UCSD-AML1 (cell line): ENCODE measurements at regions not wholly inside any gene's neighbourhood (a gene's known extent, or its start where the extent isn't known, plus 50 kb on each side); places are given as distances from the start of the nearest gene placed in this dataset.

Source experiments
- DNase-seq: peaks from one replicate; lab custom pipeline; 2025; ENCODE audit not compliant: unreplicated experiment; lab: John Stamatoyannopoulos, UW

DNA sequence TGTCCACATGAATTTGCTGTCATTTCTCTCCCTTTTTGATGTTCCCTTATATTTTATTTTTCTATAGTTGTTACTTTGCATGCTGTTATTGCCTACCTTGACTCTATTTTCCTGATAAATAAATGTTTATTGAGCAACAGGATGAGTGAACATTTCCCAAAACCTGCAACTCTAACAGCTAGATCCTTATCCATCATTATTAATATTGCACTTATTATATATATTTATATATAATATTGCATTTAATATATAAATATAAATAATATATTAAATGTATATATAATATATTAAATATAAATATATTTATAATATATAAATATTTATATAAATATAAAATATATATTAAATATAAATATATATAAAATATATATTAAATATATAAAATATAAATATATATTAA, 436.1 kb upstream of the MMADHC start:
- no peak for DNase-seq

DNA sequence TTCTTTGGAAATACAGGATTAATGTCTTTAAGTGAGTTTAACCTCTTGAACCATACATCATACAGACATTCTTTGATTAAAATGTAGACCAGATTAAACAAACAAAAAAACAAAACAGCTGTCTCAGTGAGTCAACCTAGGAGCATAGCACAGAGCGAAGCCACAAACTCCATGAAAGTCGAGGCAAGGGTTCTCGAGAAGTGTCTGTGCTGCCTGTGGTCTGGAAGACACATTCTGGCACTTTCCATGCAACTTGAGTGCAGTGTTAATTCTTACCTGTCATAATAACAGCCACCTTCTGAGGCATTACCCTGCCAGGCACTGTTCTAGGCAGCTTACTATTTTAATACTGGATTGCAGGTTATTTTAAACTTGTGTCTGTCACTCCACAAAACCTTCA, 435.5 kb upstream of the MMADHC start:
- no peak for DNase-seq

DNA sequence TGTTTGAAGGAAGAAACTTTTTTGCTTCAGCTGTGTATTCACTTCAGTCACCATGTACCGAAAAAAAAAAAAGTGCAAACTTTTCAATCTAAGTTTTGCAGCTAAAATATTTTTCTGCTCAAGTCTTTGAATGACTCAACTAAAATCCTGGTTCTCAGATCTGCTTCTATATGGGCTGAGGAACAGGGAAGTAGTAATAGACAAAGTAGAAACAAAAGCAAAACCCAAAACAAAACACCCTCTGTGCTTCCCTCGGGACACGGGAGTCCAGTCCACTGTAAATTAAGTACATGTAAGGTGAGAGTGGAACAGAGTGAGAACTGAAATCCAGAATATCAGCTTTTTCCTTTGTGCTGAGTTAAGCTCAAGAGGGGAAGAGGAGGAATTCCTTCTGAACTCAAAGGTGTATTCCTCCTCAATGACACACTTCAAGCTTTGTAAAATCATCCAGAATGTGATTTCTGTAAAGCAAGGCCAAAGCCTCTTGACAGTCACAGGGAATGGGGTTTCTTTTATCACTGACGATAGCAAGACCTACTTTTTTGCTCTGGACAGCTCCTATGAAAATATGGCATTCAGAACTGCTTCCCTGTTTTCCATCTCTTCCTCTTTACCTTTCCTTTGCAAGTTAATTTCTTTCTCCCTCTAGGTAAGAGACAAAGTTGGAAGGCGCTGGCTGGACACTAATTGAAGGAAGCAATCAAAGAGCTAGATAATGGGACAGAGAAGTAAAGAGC, 433.5 kb upstream of the MMADHC start:
- DNase-seq = no peak

DNA sequence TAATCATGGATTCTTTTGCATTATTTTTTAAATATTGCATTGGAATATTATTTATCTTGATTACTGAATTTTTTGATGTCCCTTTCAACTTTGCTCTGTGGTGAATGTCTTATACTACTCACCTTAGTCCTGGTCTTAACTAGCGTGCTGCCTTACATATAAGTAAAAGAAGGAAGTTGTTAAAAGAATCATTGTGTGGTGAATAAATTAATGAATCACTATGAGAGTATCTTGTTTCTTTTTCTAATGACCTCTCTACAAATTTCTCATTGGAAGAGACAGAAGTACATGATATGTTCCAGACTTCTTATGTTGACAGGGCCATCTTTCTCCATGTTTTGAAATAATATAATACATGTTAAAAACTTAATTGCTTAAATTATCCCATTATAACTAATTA, 432.6 kb upstream of the MMADHC start:
- no peak for DNase-seq

DNA sequence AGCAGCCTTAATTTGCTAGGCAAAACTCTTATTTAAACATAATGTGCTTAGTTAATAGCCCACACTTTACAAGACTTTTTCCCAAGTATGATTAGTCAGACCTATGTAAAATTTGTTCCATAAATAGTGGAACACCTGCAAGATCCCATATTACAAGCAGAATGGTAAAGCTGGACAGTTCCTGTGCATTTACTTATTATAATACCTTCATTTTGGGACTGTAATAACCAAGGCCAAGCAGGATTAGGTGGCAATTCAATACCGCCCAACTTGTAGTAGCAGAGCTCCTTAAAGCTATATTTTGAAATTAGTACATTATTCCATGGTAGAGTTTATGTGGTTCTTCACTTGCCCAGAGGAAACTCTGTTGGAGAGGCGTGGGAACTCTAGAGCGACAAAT, 431.5 kb upstream of the MMADHC start:
- no peak for DNase-seq

DNA sequence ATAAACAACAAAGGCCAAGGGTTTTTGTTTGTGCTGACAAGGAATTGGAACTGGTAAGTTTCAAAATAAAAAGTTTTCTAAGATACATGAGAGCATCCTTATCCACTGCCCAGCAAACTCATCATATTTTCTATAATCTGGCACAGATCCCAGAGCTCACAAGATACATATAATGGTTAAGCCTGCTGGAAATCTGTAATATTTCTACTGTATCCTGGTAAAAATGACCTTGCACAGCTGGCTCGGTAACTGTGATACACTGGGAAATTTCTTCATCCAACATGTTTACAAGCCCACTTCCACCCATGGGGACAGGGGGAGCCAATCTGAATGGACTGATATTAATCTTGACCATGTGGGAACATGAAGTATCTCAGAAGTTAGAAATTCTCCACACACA, 425.4 kb upstream of the MMADHC start:
- no peak for DNase-seq

DNA sequence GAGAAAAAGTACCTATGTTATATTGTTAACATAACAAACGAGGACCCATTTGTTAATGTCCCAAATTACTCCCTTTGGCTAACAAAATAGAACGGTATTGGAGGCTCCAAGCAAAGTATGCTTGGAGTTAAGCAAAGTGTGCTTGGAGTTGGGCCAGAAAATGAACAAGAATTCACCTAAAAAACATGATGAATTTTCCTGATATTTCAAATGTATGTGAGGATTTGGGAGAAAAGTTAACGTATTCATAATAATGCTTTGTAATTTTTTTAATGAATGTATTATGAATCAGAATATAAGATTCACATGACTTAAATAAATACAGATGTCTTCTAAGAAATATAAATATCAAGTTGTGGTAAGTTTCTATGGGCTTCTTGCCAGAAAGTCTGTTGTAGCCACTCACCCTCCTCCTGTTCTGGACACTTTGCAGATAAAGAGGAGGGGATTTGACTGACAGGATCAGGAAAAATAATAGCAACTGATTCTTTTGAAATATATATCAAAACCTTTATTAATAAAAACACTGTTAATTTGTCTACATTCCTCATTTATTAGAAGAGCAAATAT, 423.7 kb upstream of the MMADHC start:
- DNase-seq = no peak

DNA sequence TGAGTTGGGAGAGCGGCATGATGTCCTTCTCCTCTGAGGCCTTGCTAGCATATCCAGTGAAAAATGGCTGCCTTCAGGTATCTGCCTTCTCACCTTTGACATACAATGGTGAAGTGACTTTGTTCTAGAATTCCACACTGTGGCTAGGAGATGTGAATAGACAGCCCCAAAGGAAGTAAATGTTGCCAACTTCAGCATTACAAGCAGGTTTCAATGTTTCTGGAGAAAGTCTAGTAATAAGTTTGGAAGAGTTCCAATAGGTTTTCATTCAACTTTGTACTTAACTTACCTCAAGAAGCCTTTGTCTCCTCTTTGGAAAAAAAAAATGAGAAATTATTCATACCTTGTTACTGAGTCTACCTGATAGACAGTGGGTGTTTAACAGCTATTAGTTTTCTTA, 421.3 kb upstream of the MMADHC start:
- DNase-seq = no peak

DNA sequence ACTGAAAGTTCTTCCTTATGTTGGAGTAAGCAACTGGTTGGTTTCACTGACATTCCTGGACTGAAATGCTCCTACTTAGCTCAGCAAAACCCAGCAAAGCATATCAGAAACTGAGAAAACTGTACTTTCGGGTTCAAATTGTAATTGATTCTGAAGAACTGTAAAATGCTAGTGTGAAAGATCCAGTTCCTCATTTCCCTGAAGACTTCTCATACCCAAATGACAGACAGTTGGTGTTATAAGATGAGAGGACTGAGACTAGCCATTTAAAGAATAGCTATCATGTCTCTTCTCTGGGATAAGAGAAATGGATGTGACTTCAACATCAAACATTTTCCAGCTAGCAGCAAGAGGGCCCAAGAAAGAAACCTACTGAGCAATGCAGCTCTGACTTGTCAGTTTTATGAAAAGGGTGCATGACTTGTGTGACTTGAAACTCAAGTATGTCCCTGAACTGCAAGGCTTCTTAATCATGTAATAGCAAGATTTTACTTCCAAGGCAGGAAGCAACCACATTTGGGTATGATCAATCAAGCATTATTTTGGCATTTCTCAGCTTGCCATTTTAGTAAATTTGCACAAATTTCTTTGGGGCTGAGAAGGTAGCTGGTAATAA, 420.3 kb upstream of the MMADHC start:
- DNase-seq = no peak

DNA sequence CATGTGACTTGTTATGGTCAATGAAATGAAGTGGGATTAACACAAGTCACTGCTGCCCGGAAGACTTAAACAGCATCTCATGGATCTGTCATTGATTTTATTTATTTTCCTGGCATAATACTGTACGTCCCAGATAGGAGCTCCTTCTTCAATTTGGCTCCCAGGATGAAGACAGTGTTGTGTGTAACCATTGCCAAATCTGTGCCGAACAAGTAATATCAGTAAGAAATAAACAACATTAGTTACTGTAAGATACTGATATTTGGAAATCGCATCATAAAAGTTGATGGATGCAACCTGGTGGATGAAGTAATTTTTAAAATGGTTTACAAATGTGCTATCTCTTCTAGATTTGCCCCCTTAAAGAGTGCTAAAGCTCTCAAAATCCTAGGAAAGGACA, 419.0 kb upstream of the MMADHC start:
- no peak for DNase-seq

DNA sequence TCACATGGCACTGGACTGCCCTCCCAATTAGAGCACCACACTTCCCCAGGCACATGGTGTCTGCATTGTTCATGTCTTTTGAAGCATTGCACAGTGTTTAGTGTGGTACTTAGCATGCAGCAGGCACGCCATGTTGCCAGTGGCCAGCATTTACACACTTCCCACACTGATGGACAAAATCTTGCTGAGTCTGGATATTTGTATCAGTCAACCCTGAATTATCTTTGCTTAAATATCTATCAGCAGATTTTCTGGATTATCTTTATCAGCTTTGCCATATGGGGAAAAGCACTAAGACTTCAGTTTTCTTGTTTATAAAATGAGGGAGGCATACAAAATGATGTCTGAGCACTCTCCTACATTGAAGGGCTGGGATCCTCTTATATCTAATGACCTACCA, 416.0 kb upstream of the MMADHC start:
- DNase-seq = no peak

DNA sequence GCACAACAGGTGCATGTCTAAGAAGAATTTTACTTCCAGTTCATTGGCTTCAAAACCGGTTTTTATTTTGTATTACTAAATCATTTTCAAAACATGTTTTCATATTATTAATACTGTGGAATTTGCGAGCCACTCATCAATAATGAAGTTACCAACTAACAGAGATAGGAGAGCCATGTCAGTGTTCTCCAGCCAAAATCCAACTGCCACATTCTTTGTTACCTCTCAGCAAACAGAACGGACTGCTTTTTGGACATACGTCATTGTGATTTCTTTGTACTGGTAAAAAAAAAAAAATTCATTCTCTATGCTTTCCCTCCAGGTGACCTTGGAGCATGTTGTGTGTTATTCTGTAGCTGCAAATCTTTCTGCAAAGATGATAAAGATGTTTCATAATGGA, 414.2 kb upstream of the MMADHC start:
- DNase-seq = no peak

DNA sequence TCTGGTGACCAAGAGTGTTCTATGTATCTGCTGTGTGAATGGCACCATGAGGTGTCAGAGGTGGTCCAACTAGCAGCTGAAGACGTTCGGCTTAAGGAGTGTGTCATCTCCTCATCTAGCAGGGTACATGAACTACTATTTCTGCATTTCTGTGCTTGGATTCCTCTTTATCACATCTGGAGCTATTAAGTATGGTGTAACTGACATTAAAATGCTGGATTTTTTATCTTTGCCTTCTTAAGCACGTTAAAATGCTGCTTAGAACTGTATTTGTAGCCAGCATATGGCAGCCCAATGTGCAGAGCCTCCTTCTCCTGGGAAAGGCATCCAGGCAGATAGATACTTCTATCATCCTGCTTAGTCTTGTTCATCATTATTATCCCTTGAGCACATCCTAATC, 409.3 kb upstream of the MMADHC start:
- no peak for DNase-seq

DNA sequence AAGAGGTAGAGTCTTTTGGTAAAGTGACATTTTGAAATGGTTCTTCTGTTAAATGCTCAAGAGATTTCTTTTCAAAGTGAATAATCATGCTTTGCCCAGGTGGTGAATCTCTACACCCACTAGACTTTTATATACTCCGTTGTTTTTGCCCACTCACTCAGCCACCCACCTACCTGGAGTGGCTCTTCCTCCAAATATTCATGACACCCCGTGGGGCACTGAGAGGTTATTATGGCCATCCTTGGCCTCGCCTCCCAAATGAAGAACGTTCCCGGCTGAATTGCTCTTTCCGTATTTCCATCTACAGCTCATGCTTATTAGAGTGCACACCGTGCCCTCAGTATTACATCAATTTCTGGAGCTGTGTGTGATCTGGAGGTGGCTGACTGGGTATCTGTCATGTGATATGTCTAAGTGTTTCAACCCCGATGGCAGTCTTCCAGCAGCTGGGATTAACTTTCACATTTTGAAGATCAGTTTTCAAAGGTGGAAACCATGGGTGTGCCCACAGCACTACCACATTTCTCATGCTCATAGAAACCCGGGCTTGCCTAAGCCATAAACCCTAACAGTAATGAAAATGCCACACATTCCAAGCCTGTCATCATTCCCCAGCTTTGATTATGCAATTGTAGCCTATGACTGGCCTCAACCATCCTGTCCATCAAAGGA, 406.6 kb upstream of the MMADHC start:
- DNase-seq = no peak

DNA sequence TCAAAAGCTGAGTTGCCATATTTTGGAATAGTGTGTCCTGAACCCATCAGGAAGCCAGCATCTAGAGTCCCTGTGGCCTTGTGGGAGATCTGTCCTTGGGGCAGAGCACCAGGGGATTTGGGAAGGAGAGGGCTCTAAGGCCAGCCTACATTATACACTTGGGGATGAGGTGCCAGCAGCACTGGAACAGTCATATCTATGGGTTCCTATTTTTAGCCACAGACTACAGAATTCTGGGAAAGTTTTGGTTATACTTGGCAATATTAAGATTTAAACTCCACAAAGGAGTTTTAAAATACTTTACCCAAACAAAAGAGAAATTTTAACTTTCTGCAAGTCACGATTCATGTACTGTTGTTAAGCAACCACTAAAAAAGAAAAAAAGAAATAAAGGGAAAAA, 405.7 kb upstream of the MMADHC start:
- DNase-seq = no peak

DNA sequence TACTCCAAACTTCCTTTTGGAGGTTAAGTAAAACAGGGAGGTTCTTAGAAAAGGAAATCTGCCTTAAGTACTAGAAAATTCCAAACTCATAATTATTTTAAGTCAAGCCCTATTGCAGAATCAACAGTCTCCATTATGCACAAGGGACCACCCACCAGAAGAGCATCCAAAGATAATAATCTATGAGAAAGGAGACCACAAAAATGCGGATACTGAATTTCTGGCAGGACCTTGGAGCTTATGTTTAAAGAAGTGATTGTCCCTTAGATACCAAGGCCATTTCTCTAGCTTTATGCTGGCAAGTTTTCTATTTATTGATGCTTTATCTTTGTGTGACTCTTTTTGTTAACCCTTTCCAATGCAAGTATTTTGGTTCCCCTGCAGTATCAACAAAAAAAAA, 404.0 kb upstream of the MMADHC start:
- no peak for DNase-seq

DNA sequence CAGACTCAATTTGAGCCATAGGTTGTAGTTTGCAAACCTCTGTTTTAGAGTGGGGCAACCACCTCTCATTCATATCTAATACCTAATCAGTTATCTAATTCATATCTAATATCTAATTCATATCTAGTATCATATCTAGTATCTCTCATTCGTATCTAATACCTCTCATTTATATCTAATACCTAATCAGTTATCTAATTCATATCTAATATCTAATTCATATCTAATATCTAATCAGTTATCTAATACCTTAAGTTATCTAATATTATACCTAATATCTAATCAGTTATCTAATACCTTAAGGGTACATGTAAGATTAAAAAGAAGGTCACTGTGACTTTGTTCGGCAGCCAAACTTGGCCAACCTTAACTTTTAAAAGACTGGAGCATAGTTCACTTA, 403.4 kb upstream of the MMADHC start:
- DNase-seq = no peak

DNA sequence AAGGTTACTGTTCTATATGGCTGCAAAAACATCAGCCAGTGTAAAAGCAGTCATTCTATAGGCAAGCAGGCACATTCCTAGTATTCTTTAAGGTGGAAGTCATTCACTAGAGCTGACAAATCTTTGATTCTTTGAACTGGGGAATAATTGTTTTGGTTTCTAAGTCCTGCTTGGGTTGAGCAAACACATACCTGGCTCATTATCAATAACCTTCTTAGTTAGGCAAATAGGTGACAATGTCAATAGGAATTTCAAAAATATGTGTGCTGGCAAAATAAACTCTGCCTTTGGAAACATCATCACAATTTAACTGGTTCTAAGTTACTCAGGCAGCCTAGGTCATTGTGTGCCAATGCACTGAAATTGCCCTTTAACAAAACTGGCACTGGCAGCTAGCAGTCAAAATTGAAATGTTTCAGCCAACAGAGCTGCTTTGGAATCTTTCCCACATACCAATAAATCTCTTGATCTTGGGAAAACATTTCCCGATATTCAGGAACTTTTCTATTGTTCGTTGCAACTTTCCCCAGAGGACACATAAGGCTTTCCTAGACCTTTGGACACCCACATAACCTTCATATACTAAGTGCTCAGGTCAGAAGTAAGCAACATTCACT, 402.0 kb upstream of the MMADHC start:
- no peak for DNase-seq

DNA sequence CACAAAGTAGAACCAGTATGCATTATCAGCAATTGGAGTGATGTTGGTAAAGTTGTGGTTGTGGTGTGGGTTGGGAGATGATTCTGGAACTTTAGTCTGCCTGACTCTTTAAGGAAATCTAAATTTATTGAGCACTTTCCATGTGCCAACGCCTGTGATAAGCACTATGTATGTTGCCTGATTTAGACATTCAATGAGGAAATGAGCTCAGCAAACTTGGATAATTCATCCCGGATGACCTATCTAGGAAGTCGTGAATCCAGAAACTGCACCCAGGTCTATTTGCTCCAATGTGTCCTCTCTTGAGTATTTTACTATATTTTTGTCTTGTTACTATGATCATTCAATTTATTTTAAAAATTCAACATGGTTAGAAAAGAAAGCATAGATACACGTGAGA, 400.8 kb upstream of the MMADHC start:
- no peak for DNase-seq

DNA sequence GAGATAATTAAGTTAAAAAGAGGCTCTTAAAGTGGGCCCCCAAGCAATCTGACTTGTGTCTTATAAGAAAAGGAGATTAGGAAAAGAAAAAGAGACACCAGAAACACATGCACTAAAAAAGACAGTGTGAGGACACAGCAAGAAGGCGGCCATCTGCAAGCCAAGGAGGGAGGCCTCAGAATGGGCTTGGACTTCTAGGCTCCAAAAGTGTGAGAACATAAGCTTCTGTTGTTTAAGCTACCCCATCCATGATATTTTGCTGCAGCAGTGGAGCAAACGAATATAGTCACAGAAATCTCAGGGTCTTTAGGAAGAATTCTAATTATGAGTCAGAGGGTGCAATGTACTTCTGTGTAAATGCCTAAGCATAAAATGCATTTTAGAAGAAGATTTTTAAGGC, 399.3 kb upstream of the MMADHC start:
- no peak for DNase-seq

DNA sequence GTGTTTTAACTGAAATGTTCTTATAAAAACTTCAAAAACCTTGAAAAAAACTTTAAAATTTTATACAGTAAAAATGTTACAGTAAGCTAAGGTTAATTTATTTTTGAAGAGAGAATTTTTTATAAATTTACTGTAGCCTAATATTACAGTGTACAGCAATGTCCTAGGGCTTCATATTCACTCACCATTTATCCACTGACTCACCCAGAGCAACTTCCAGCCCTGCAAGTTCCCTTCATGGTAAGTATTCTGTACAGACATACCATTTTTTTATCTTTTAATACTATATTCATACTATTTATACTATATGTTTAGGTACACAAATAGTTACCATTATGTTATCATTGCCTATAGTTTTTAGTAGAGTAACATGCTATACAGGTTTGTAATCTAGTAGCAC, 396.7 kb upstream of the MMADHC start:
- no peak for DNase-seq

DNA sequence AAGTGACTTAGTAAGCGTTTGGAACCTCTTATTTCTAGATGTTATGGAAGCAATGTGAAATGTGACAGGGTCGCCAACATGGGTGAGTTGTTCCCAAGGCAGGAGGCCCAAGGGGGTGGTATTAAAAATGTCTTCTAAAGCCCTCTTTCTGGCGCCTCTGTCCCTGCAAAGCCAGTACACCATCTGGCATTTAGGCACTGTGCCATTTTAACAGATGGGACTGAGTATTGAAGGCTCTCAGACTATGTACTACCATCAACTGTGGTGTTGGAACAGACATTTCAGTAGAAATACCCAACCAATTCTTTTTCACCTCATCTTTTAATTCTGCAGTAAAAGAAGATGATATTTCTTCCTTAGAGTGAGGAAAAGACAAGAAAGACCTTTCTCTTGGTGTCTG, 384.5 kb upstream of the MMADHC start:
- DNase-seq = no peak
